ENCODE measurements at regions not wholly inside any gene's neighbourhood (a gene's known extent, or its start where the extent isn't known, plus 50 kb on each side); places are given as distances from the start of the nearest gene placed in this dataset.

DNA sequence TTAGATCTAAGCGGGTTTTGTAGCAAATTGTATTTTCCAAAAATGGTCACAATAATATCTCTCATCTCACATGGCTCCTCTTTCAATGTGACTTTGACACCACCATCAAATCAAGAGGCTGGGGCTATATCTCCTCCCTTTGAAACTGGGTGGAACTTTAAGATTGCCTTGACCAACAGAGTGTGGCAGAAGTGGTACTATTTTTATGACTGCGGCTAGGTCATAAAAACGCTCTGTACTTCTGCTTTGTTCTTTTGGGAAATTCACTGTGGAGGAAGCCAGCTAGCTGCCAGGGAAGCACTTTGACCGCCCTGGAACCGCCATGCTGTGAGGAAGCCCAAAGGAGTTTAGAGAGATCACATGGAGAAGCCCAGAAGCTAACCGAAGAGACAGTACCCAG lies 50.7 kb upstream of the ACOT11 start:
- no peak for DNase-seq (ENCODE audit: low spot score)

DNA sequence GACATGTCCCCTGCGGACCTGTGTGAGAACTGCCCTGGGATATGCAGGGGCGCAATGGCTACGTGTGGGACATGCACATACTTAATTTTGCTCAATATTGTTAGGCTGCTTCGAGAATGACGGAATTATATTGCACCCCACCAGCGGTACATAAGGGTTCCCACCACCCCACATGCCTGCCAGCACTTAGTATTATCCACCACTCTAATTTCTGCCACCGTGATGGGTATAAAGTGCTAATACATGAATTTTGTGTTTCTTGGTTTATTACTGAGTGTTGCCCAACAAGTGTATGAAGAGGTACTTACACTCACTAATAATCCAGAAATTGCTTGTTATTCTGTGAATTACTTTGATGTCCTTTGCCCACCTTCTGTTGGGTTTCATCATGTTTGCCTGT lies 52.1 kb upstream of the ACOT11 start:
- no peak for DNase-seq (ENCODE audit: low spot score)

DNA sequence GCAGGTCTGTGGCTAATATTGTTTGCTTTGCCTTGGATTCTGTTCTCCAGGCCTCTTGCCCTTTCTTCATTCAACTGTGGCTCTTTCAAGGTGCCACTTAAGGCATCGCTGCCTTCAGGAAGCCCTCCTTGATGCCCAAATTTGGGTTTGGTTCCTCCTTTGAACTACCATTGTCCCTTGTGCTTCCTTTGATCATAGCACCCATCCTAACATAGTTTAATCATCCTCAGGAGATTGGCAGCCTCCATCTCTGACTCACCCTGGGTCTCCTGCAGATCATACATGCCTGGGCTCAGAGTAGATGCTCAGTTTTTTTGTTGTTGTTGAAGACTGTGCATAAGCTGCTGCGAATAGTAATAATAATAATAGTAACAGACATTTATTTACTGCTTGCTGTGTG lies 54.4 kb upstream of the ACOT11 start:
- DNase-seq (ENCODE audit: low spot score), result no peak

DNA sequence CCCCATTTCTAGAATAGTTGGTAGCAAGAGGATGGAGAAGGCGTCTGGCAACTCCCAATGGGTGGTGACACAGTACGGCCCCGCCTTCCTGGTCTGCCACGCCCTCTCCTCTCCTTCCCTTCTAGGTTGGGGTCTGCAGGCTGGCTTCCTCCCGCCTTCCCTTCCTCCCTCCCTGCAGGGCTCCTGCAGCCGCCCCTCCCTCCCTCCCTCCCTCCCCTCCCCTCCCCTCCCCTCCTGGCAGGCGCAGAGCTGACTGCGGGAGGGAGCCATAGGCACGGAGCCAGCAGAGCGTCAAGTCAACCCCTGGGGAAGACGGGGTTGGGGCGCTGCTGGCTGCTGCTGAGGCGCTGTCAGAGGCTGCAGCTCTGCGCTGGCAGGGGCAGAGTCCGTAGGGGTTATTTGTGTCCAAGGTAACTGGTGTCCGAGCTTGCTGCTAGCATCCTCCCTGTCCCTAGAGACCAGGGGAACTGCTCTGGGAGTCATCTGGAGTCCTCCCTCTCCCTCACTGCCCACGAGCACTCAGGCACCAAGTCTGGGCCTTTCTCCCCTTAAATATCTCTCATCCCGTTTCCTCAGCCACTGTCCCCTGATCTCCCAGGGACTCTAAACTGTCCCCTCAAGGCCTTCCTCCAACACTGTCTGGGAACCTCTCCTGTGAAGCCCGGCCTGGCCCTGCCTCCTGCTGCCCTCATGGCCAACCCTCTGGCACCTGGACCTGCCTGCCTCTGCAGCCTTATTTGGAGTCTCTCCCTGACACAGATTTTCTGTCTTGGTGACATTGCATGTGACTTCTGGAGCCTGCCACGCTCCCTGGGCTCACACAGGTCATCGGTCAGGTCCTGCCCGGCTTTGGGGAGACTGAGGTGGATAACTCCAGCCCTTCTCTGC lies 57.4 kb upstream of the ACOT11 start:
- DNase-seq (ENCODE audit: low spot score), result no peak

DNA sequence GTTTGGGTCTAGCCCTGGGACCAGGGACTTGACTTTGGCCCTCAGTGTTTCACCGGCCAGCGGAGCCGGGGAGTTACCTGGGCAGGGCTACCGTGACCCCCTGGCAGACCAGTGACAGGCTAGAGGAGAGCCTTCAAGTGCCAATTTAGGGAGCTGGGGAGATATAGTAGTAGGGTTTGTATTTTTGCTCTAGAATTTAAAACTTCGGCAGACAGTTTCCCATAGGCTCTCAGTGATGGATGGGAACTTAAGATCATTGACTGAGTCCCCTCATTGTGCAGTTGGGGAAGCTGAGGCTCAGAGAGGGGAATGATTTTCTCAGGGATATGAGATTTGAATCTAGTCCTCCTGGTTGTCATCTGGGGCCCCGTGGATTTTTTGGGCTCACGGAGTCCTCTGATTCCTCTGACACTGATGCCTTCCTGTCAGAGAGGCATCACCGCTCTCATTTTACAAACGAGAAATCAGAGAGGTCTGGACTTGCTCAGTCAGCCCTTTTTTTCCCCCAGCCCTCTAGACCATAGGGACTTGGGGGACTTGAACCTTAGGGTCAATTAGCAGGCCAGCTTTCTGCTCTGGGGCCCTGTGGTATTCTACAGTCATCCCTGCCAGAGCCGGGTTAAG lies 58.3 kb upstream of the ACOT11 start:
- DNase-seq (ENCODE audit: low spot score), result no peak

DNA sequence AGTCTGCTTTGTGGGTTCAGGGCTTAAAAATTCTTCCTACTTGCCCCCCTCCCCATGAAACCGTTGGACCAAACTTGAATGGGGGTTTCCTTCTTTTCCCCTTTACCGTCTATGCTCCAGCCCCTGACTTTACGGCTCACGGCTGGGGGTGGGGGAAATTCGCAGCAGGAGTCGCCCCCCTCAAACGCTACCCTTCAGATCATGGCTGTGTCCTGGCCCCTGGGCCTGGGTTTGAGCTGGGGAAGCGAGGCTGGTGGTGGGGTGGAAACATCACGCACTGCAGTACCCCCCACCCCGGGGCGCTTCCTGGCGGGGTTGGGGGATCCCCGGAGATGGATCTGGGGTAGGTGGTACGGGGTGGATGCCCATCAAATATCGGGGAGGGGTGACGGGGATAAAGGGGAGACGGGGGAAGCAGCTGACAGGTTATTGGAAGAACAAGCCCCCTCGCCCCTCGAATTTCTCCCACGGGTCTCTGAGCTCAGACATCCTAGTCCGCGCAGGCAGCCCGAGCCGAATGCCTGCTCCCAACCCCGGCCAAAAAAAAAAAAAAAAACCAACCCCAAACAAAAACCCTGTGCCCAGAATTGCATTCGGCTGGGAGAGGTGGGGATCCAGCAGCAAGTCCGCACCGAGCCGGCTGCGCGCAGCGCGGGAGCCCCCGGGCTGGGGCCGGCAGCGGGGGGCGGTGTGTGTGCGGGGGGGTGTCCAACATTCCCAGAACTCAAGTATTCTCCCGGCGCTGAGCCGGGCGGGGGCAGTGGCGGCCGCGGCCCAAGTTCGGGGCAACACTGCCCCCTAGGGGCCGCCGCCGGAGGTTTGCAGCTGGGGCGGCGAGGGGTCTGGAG lies 59.0 kb upstream of the ACOT11 start:
- DNase-seq (ENCODE audit: low spot score), result peak; percentile 77

DNA sequence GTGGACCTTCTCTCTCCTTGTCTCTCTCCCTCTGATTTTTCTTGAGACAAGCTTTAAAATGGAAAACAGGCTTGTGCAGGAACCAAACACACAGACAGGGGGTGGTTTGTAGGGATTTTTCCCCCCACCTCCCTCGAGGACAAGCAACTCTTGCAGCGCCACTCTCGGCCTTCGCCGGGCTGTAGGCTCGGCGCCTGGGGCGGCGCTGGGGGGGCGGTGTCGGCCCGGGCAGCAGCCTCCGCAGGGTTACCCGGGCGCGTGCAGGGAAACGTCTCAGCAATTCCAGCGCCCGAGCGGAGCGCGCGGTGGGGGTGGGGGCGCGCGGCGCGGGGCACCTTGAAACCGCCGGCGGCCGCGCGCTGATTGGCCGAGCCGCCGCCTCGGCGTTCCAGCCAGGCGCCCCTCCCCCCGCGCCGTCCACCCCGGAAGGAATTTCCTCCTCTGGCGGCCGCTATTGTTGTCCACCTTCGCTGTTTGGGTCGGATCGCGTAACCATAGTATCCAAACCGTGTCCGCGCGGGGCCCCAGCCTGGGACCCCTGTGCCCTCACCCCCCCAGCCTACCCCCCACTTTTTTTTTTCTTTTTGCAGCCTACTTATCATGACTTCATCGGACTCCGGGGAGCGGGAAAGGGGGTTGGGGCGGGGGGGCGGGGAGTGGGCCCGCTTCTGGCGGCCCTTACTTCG lies 59.8 kb upstream of the ACOT11 start:
- DNase-seq (ENCODE audit: low spot score), result peak; percentile 81

DNA sequence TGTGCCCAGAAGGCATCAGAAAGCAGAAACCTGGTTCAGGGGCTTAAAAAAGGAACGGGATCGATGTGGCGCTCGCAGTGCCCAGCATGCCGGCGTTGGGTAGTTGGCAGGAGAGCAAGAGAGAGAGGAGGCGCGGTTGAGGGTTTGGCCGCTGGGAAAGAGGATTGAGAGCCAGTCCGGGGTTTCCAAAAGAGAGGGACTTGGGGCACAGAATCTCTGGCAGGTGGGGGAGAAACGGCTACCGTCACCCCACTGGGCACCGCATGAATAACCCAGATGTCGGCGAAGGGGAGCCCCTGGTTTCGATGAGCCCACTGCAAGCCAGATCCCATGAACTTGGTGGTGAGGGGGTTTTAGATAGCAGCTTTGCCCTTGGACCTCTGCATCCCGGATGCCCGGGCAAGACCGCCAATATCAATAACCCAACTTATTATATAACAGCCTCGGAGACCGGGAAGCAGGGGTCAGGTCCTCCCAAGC lies 60.4 kb upstream of the ACOT11 start:
- DNase-seq (ENCODE audit: low spot score), result no peak

DNA sequence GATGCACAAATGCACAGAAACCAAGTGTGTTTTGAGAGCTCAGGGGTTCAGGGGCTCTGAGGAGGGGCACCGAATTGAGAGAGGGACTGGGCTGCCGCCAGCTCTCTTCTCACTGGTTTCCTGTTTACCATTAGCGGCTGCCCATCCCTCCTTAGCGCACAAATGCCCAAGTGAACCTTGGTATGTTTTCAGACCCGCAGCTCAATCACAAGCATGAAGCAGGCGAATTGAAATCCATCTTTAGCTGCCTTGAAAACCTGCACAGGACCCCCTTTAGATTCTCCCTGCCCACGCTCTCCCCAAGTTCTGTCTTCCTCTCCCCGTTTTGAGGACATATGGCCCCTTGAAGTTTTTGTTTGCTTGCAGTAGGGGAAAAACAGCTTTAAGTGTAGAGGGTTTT lies 61.1 kb upstream of the ACOT11 start:
- no peak for DNase-seq (ENCODE audit: low spot score)

DNA sequence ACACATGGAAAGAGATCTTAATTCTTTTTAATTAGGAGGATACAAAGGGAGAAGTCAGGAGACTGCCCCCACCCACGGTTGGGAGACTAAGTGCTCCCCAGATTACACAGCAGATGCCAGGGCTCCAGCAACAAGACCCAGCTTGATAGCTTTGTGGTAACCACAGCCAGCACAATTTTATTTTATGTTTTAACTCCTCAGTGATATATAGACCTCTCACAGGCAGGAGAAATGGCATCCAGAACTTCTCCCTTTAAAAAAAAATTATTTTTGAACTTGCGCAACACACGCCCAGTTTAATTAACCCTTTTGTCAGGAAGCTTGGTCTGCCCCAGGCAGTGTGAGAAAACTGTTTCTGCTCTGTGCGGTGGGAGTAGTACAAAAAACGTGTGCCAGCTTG lies 62.6 kb upstream of the ACOT11 start:
- no peak for DNase-seq (ENCODE audit: low spot score)

DNA sequence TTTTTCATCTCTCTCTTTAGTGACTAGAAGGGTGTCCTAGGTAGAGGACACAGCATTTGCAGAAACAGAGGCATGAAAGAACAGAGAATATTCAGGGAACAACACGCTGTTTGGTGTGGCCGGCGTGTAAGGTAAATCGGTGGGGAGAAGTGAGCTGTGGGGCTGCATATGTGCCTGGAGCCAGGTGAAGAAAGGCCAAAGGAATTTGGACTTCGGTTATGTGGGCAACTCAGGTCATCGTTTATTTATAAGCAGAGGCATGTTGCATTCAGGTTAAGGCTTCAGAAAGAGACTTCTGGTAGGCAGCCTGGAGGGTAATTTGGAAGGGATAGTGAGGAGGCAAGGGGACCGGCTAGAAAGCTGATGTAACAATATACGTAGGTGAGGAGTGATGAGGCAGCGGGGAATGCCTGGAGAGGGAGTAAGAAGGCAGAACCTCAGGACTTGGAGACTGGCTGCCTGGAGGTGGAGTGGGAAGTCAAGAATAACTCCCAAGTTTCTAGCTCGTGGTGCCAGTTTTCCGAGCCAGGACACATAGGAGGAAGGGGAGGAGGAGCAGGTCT lies 64.1 kb upstream of the ACOT11 start:
- no peak for DNase-seq (ENCODE audit: low spot score)

DNA sequence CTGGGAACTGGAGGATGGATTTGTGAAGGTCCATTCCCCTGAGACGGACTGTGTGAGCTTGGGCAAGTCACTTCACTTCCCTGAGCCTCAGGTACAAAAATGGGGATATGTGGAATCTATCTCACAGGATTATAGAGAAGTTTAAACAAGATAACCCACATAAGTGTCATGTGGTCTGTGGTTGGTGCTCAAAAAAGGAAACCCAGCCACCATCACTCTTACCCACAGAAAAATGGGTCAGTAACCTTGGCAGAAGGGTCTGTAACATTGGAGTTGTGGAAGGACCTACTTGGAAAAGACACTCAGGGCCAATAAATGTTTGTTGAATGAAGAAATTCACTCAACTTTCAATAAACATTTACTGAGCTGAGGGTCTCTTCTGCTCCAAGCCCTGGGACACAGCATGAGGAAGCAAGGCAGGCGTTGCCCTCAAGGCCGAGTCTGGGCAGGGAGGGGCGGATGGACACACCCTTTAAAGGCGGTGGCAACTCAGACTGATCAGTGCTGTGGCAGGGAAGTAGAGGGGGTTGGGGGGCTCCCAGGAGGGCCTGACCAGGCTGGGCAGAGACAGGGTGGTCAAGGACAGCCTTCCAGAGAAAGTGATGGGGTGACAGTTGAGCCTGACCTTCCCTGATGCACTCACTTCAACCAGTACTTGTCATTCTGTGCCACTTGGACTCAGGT lies 66.7 kb upstream of the ACOT11 start:
- DNase-seq (ENCODE audit: low spot score), result peak; percentile 68

DNA sequence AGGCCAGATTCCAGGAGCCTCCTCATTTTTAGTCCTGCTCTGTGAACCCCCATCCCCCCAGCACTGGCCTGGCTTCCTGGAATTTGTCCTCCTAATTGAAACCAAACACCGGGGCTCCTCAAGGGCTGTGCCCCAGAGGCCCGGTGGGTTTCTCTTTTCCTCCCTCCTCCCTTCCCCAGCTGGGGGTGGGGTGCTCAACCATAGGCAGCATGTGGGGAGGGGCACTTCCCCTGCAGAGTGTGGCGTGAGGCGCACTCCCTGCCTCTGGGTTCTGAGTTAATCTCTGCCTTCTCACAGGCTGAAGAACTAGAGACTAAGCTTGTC lies 67.5 kb upstream of the ACOT11 start:
- no peak for DNase-seq (ENCODE audit: low spot score)

DNA sequence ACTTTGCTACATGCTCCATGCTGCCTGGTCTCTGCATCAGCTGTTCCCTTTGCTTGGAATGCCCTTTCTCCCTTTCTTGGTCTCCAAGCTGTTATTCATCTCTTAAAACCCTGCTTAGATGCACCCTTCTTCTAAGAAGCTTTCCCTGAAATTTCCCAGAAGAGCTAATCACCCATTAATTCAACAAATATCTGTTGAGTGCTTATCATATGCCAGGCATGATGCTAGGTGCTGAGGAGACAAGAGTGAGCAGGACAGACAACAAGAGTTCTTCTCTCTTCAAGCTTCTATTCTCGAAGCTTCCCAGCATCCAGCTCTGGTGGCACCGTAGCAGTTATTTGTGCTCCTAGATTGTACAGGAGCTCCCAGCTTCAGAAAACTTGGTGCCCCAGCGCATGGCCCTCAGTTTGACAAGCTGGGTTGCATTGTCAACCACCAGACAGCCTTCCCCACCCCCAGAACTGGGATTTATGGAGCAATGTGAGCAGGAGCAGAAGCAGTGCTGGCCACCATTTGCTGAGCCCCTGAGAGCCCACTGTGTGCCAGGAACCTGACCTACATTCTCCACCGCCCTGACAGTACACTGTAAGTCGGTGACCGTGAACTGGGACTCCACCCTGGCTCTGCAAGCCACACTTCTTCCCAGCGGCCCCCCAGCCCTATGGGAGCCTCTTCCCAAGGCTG lies 68.0 kb upstream of the ACOT11 start:
- DNase-seq (ENCODE audit: low spot score), result peak; percentile 55

DNA sequence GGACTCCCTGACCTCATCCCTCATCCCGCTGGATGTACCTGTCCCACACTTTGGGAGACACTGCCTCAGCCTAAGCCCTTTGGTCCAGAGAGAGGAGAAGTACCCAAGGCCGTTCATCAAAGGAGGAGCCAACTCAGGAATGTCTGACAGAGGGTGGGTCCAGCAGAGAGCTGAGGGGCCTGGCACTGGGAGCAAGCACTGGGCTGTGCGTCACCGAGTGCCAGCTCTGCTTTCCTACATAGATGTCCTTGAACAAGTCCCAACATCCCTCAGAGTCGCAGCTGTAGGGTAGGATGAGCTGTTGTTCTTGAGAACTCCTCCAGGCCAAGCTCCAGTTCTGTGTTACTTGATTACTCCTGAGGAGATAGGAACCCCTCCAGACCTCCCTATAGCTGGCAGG lies 68.8 kb upstream of the ACOT11 start:
- no peak for DNase-seq (ENCODE audit: low spot score)

DNA sequence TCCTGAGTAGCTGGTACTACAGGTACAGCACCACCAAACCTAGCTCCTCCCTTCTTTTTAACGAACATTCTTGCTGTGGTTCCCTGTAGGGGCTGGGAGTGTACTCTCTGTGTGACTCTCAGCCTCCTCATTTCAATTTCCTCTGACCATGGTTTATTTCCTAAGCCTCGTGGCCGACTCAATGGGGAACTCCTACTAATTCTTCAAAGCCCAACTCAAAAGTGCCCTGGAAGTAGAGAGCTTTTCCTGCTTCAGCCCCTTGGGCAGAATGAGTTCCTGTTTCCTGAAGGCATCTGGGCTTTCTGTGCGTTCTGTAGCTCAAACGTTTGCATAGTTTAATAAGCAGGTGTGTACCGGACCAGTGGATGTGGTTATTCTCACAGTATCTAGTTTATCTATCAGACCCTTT lies 70.9 kb upstream of the ACOT11 start:
- no peak for DNase-seq (ENCODE audit: low spot score)

DNA sequence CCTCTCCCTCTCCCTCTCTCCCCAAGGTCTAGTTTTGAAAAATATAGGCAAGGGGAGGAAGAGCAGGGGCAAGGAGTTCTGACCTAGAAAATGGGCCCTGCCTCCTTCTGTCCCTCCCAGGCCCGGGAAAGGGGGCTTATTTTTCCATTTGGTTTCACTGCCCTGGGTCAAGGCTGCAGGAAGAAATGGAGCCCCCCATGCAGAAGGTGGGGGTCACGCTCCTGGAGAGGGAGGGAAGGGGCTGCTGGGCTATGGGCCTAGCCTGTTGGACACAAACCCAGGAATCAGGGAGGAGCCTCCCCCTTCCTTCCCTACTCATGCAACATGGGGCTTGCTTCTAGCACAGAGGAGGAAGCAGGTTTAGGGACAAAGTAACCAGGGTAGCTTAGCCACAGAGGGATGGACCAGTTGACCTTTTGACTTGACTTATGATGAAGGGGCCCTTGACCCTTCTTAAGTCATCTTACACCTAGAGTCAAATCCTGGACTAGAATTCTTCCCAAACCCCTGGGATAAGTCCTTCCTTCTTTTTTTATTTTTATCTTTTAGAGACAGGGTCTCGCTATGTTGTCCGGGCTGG lies 70.4 kb upstream of the SSBP3 start:
- DNase-seq (ENCODE audit: low spot score), result no peak

DNA sequence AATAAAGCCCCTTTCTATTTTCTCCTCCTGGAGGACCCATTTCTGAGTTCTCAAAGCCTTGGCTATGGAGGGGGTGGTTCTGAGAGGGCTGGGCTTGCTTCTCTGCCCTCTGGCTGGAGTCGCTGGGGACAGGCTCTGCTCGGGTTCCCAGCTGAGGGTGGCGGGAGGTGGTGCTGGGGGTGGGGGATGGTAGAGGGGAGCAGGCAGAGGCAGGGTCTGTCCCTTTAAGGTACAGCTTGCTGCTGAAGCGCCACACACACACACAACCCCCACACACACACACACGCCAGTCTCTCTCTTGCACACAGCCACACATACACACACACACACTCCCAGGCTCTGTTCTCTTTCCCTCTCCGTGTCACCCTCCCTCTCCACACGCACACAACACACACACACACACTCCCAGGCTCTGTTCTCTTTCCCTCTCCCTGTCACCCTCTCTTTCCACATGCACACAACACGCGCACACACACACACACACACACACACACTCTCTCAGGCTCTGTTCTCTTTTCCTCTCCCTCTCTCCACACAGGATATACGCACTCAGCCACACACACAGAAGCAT lies 69.8 kb upstream of the SSBP3 start:
- DNase-seq (ENCODE audit: low spot score), result no peak

DNA sequence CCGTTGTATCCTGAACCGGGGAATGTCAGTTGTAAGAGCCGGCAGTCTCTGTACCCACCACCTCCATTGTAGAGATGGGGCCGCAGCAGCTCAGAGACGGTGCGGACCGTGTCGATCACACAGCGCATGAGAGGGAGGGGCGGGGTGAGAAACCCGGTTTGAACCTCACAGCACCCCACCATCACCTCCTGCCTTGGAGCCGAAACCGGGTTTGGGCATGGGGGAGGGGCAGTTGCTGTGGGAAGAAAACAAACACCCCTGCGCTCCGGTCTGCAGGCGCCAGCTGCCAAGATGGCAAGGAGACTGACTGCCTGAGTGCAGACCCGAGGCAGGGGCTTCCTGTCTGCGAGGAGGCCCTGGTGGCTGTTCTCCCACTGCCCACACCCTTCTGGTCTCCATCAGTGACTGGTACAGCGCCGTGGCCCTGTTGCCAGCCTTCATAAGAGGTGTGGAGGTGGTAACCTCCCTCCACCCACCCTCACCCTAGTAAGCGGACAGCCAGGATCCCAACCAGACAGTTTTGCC lies 69.2 kb upstream of the SSBP3 start:
- no peak for DNase-seq (ENCODE audit: low spot score)

Measured in hematopoietic multipotent progenitor cell treated with erythropoietin and hydrocortisone succinate and interleukin-3 and kit ligand, for 15 days (in vitro differentiated cells).